ENCODE measurements at regions not wholly inside any gene's neighbourhood (a gene's known extent, or its start where the extent isn't known, plus 50 kb on each side); places are given as distances from the start of the nearest gene placed in this dataset.

- no peak overlapping the region for H3K4me2 ChIP-seq
- no peaks in the 10 kb centered on the region for H3K4me1 ChIP-seq (ENCODE audit: control insufficient read depth in 1 of 2, insufficient read depth in 2 of 2, low read depth in 1 of 2, low read length in 1 of 2)
- WGBS (ENCODE audit: low lambda C conversion rate), result 10% methylated on average over 4 of the region's 4 CpGs
- no peak overlapping the region for H3K9ac ChIP-seq
- no peaks in the 10 kb centered on the region for H3F3A ChIP-seq (replicated peaks; ENCODE audit: insufficient read depth)
- H3K27ac ChIP-seq (ENCODE audit: low read depth in 2 of 2, low read length in 1 of 2), result no peak overlapping the region
- no peak overlapping the region for H2AFZ ChIP-seq (ENCODE audit: low read depth)
- TF ChIP-seq MEF2A (IDR thresholded peaks at IDR 0.05; ENCODE audit: borderline replicate concordance, low read depth), result no peak
- TF ChIP-seq NFIC (IDR thresholded peaks at IDR 0.05; ENCODE audit: borderline replicate concordance), result no peak
- H3K9me3 ChIP-seq, result no peaks in the 10 kb centered on the region; the same call in 1 of the 2 replicates
- no peaks in the 10 kb centered on the region for H3K79me2 ChIP-seq (ENCODE audit: insufficient read depth)
- DNase-seq, result no peak
- no peaks in the 10 kb centered on the region for H4K20me1 ChIP-seq (ENCODE audit: insufficient read depth)
- ChIA-PET CTCF (no interaction called here), POLR2A (no interaction called here)
- H3K27me3 ChIP-seq (ENCODE audit: insufficient read depth), result no peaks in the 10 kb centered on the region
- H3K9me2 ChIP-seq, result no peaks in the 10 kb centered on the region
- H3K4me3 ChIP-seq (ENCODE audit: low read depth in 2 of 2, low read length in 1 of 2), result no peak overlapping the region
- H3K36me3 ChIP-seq (replicated peaks in 1 of 2; ENCODE audit: control insufficient read depth in 1 of 2, insufficient read depth in 2 of 2, low read length in 1 of 2), result no peaks in the 10 kb centered on the region
Measured at GRCh38 chr11:98703779-98704556, 316.8 kb upstream of the CNTN5 start.

GRCh38 chr11:98710026-98710425, 310.7 kb upstream of the CNTN5 start:
- Histone ChIP-seq H3K9me2 (no peaks in the 10 kb centered on the region), H3K9me3 (no peaks in the 10 kb centered on the region), H3K9ac (no peak overlapping the region), H3K27me3 (ENCODE audit: insufficient read depth) (no peaks in the 10 kb centered on the region), H3K4me2 (no peak overlapping the region), H4K20me1 (ENCODE audit: insufficient read depth) (no peaks in the 10 kb centered on the region), H3K36me3 (replicated peaks in 1 of 2; ENCODE audit: control insufficient read depth in 1 of 2, insufficient read depth in 2 of 2, low read length in 1 of 2) (no peaks in the 10 kb centered on the region), H3F3A (replicated peaks; ENCODE audit: insufficient read depth) (no peaks in the 10 kb centered on the region), H3K79me2 (ENCODE audit: insufficient read depth) (no peaks in the 10 kb centered on the region), H2AFZ (ENCODE audit: low read depth) (no peak overlapping the region), H3K4me3 (ENCODE audit: low read depth in 2 of 2, low read length in 1 of 2) (no peak overlapping the region), H3K27ac (ENCODE audit: low read depth in 2 of 2, low read length in 1 of 2) (no peak overlapping the region), H3K4me1 (ENCODE audit: control insufficient read depth in 1 of 2, insufficient read depth in 2 of 2, low read depth in 1 of 2, low read length in 1 of 2) (no peaks in the 10 kb centered on the region)
- ChIA-PET CTCF (no interaction called here), POLR2A (no interaction called here)
- DNase-seq, result no peak
- TF ChIP-seq SIN3A (IDR thresholded peaks at IDR 0.05; ENCODE audit: borderline replicate concordance, low read depth, low read length) (no peak), FOSL2 (IDR thresholded peaks at IDR 0.05; ENCODE audit: borderline replicate concordance, low read depth) (no peak), SMC3 (IDR thresholded peaks at IDR 0.05; ENCODE audit: low read depth, low read length) (no peak), NRF1 (IDR thresholded peaks at IDR 0.05; ENCODE audit: low read depth, low read length) (no peak), TAF1 (IDR thresholded peaks at IDR 0.05; ENCODE audit: borderline replicate concordance, low read depth, low read length) (no peak), YY1 (IDR thresholded peaks at IDR 0.05; ENCODE audit: low read depth) (no peak), RXRA (IDR thresholded peaks at IDR 0.05; ENCODE audit: borderline replicate concordance, low read depth) (no peak), RAD21 (IDR thresholded peaks at IDR 0.05; ENCODE audit: low read length) (no peak), POLR2AphosphoS5 (IDR thresholded peaks at IDR 0.05; ENCODE audit: low read depth, low read length) (no peak), TCF12 (IDR thresholded peaks at IDR 0.05) (no peak)

DNA sequence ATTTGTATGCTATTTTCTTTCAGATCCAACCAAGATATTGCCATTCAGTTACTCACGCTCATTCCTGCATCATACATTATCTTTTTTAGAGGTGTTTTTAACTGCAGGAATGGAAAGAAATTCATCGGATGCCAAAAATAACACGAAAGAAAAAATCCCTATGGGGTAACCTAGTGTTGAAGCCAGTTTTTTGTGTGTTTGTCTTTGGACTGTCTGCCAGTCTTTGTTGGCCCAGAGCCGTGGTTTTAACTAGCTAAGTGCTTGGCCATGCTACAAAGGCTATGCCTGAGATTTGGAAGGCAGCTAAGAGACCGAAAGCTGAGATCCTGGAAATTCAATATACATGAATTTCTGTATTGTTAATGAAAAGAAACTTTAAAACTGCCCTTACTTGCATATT, 309.8 kb upstream of the CNTN5 start:
- TF ChIP-seq MEF2A (IDR thresholded peaks at IDR 0.05; ENCODE audit: borderline replicate concordance, low read depth) (no peak), CHD2 (IDR thresholded peaks at IDR 0.05; ENCODE audit: low read length, partially characterized antibody) (no peak), ELF1 (IDR thresholded peaks at IDR 0.05) (no peak), FOXM1 (IDR thresholded peaks at IDR 0.05; ENCODE audit: low read depth) (no peak), FOSL2 (IDR thresholded peaks at IDR 0.05; ENCODE audit: borderline replicate concordance, low read depth) (no peak), NRF1 (IDR thresholded peaks at IDR 0.05; ENCODE audit: low read depth, low read length) (no peak), YY1 (IDR thresholded peaks at IDR 0.05; ENCODE audit: low read depth) (no peak), IRF3 (IDR thresholded peaks at IDR 0.05; ENCODE audit: low read depth, low read length) (no peak)
- TF ChIP-seq, protein P1, sequence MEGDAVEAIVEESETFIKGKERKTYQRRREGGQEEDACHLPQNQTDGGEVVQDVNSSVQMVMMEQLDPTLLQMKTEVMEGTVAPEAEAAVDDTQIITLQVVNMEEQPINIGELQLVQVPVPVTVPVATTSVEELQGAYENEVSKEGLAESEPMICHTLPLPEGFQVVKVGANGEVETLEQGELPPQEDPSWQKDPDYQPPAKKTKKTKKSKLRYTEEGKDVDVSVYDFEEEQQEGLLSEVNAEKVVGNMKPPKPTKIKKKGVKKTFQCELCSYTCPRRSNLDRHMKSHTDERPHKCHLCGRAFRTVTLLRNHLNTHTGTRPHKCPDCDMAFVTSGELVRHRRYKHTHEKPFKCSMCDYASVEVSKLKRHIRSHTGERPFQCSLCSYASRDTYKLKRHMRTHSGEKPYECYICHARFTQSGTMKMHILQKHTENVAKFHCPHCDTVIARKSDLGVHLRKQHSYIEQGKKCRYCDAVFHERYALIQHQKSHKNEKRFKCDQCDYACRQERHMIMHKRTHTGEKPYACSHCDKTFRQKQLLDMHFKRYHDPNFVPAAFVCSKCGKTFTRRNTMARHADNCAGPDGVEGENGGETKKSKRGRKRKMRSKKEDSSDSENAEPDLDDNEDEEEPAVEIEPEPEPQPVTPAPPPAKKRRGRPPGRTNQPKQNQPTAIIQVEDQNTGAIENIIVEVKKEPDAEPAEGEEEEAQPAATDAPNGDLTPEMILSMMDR (IDR thresholded peaks at IDR 0.05), result no peak
- POLR2A ChIA-PET, result no interaction called here
- Histone ChIP-seq H3K79me2 (ENCODE audit: insufficient read depth) (no peaks in the 10 kb centered on the region), H3K9me2 (no peaks in the 10 kb centered on the region), H3K4me2 (no peak overlapping the region), H3K4me1 (ENCODE audit: control insufficient read depth in 1 of 2, insufficient read depth in 2 of 2, low read depth in 1 of 2, low read length in 1 of 2) (no peaks in the 10 kb centered on the region), H4K20me1 (ENCODE audit: insufficient read depth) (no peaks in the 10 kb centered on the region), H2AFZ (ENCODE audit: low read depth) (no peak overlapping the region), H3K36me3 (replicated peaks in 1 of 2; ENCODE audit: control insufficient read depth in 1 of 2, insufficient read depth in 2 of 2, low read length in 1 of 2) (no peaks in the 10 kb centered on the region), H3F3A (replicated peaks; ENCODE audit: insufficient read depth) (no peaks in the 10 kb centered on the region), H3K27ac (ENCODE audit: low read depth in 2 of 2, low read length in 1 of 2) (no peak overlapping the region), H3K9ac (no peak overlapping the region), H3K9me3 (no peaks in the 10 kb centered on the region), H3K27me3 (ENCODE audit: insufficient read depth) (no peaks in the 10 kb centered on the region), H3K4me3 (ENCODE audit: low read depth in 2 of 2, low read length in 1 of 2) (no peak overlapping the region)
- WGBS (ENCODE audit: low lambda C conversion rate), result 31% methylated on average over 5 of the region's 5 CpGs
- CTCF ChIA-PET, result no interaction called here
- no peak for DNase-seq

Data from SK-N-SH (cell line).